ENCODE measurements at regions not wholly inside any gene's neighbourhood (a gene's known extent, or its start where the extent isn't known, plus 50 kb on each side); places are given as distances from the start of the nearest gene placed in this dataset.

- DNase-seq, result no peak
These were observed 110.4 kb upstream of the AKIP1 start for GRCh38 chr11:8800520-8801110.

- no peak for DNase-seq
These were observed 109.9 kb upstream of the AKIP1 start for GRCh38 chr11:8801121-8801520.

GRCh38 chr11:8802251-8802650, 108.7 kb upstream of the AKIP1 start:
- no peak for DNase-seq

GRCh38 chr11:8803973-8804372, 107.0 kb upstream of the AKIP1 start:
- no peak for DNase-seq

- no peak for DNase-seq
These were observed 105.7 kb upstream of the AKIP1 start for GRCh38 chr11:8805296-8805695.

GRCh38 chr11:8806974-8807373, 104.0 kb upstream of the AKIP1 start:
- DNase-seq, result no peak

- DNase-seq, result no peak
These were observed 103.3 kb upstream of the AKIP1 start for GRCh38 chr11:8807544-8808225.

GRCh38 chr11:8808226-8808585, 102.8 kb upstream of the AKIP1 start:
- no peak for DNase-seq

GRCh38 chr11:8809241-8809938, 101.6 kb upstream of the AKIP1 start:
- DNase-seq, result no peak

GRCh38 chr11:8809939-8810539, 101.0 kb upstream of the AKIP1 start:
- DNase-seq, result peak; percentile 22

- peak; percentile 66 for DNase-seq
These were observed 100.3 kb upstream of the AKIP1 start for GRCh38 chr11:8810540-8811301.

GRCh38 chr11:8811571-8811970, 99.4 kb upstream of the AKIP1 start:
- DNase-seq, result no peak

- no peak for DNase-seq
These were observed 98.6 kb upstream of the AKIP1 start for GRCh38 chr11:8812438-8812837.

- DNase-seq, result peak; percentile 51
These were observed 97.3 kb upstream of the AKIP1 start for GRCh38 chr11:8813658-8814057.

GRCh38 chr11:8814209-8814922, 96.6 kb upstream of the AKIP1 start:
- peak; percentile 46 for DNase-seq

- no peak for DNase-seq
These were observed 96.1 kb upstream of the AKIP1 start for GRCh38 chr11:8814923-8815240.

GRCh38 chr11:8818421-8818820, 92.6 kb upstream of the AKIP1 start:
- DNase-seq, result no peak

GRCh38 chr11:8820401-8820800, 90.6 kb upstream of the AKIP1 start:
- DNase-seq, result no peak

- DNase-seq, result no peak
These were observed 88.5 kb upstream of the AKIP1 start for GRCh38 chr11:8822469-8822868.

- DNase-seq, result peak; percentile 46
These were observed 87.7 kb upstream of the AKIP1 start for GRCh38 chr11:8823174-8823742.

- no peak for DNase-seq
These were observed 84.7 kb upstream of the AKIP1 start for GRCh38 chr11:8826139-8826786.
